ENCODE measurements at regions not wholly inside any gene's neighbourhood (a gene's known extent, or its start where the extent isn't known, plus 50 kb on each side); places are given as distances from the start of the nearest gene placed in this dataset.

GRCh38 chr1:58874757-58875755 lies 91.2 kb upstream of the JUN start:
- H3K4me3 ChIP-seq (ENCODE audit: low read length): no peak overlapping the region
- TF ChIP-seq, protein P1, sequence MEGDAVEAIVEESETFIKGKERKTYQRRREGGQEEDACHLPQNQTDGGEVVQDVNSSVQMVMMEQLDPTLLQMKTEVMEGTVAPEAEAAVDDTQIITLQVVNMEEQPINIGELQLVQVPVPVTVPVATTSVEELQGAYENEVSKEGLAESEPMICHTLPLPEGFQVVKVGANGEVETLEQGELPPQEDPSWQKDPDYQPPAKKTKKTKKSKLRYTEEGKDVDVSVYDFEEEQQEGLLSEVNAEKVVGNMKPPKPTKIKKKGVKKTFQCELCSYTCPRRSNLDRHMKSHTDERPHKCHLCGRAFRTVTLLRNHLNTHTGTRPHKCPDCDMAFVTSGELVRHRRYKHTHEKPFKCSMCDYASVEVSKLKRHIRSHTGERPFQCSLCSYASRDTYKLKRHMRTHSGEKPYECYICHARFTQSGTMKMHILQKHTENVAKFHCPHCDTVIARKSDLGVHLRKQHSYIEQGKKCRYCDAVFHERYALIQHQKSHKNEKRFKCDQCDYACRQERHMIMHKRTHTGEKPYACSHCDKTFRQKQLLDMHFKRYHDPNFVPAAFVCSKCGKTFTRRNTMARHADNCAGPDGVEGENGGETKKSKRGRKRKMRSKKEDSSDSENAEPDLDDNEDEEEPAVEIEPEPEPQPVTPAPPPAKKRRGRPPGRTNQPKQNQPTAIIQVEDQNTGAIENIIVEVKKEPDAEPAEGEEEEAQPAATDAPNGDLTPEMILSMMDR (IDR thresholded peaks at IDR 0.05; ENCODE audit: insufficient read depth, low read depth, low read length, missing control alignments): no peak
- no peak for DNase-seq (ENCODE audit: low read depth)

GRCh38 chr1:58879464-58879863 lies 95.6 kb upstream of the JUN start:
- no peak overlapping the region for H3K4me3 ChIP-seq (ENCODE audit: low read length)
- no peak for DNase-seq (ENCODE audit: low read depth)
- TF ChIP-seq, protein P1 (IDR thresholded peaks at IDR 0.05; ENCODE audit: insufficient read depth, low read depth, low read length, missing control alignments): no peak

DNA sequence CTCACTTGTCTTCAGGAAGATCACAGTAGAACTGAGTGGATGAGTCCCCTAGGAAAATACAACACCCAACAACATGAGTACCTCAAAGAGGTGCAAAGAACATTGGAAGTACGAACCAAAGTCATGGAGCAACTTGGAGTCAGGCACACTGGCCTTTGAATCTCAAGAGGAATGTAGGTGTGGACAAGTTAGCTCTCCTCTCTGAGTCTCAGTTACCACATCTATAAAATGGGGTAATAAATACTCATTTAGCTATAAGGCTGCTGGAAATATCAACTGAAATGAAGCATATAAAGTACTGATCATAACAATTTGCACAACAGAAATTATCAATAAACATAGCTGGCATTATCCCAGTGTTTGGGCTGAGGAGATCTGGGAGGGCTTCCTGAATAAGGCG lies 96.7 kb upstream of the JUN start:
- no peak for DNase-seq (ENCODE audit: low read depth)
- TF ChIP-seq, protein P1 (IDR thresholded peaks at IDR 0.05; ENCODE audit: insufficient read depth, low read depth, low read length, missing control alignments): no peak
- no peak overlapping the region for H3K4me3 ChIP-seq (ENCODE audit: low read length)

- no peak overlapping the region for H3K4me3 ChIP-seq (ENCODE audit: low read length)
- TF ChIP-seq, protein P1 (IDR thresholded peaks at IDR 0.05; ENCODE audit: insufficient read depth, low read depth, low read length, missing control alignments): no peak
- DNase-seq (ENCODE audit: low read depth): peak; percentile 65
Measured at GRCh38 chr1:58881471-58881994, 97.7 kb upstream of the JUN start.

DNA sequence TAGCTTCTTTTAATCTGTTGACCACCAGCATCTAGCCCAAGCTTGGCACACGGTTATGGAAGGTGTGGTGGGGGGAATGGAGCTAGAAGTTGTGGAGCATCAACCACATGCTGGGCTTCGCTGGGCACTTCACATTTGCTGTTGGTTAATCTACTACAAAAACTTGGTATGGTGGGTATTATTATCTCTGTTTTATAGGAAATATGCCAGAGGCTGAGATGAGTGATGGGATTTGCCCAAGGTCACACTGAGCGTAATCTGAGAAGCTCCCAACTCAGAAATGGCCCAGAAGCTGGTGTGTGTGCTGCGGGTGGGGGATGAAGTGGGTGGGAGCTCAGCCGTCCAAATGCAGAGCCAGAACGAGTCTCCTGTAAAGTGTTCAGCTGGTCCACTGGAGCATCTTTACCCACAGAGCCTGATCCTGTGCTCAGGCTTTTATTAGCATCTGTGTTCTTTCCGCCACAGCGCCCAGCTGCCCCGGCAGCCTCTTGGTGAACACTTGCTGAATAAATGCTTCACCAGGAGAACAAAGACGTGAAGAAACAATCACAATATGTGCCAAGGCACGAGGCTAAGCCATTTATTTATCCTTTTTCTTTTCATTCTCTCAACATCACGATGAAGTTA lies 98.6 kb upstream of the JUN start:
- no peak for DNase-seq (ENCODE audit: low read depth)
- TF ChIP-seq, protein P1 (IDR thresholded peaks at IDR 0.05; ENCODE audit: insufficient read depth, low read depth, low read length, missing control alignments): no peak
- no peak overlapping the region for H3K4me3 ChIP-seq (ENCODE audit: low read length)

- TF ChIP-seq, protein P1 (IDR thresholded peaks at IDR 0.05; ENCODE audit: insufficient read depth, low read depth, low read length, missing control alignments): no peak
- DNase-seq (ENCODE audit: low read depth): peak; percentile 97
- no peak overlapping the region for H3K4me3 ChIP-seq (ENCODE audit: low read length)
Measured at GRCh38 chr1:58883037-58883887, 99.4 kb upstream of the JUN start.
